HepG2 (cell line): ENCODE measurements at regions not wholly inside any gene's neighbourhood (a gene's known extent, or its start where the extent isn't known, plus 50 kb on each side); places are given as distances from the start of the nearest gene placed in this dataset.

Experiments used
- ATAC-seq: fragments of 200-7000 bp; cut with Tn5 transposase; 3 replicates; pipeline ENCODE4 v1.9.1; 2020; ENCODE audit warnings: mild to moderate bottlenecking, moderate library complexity
- BruUV-seq: library from RNA; stranded (reverse); fragments of 400-500 nt; replicated peaks from 2 replicates; lab custom pipeline; 2021; lab: Mats Ljungman, UMichigan
- CTCF ChIA-PET: fragments of 300-600 bp; formaldehyde crosslinking; extraction: SDS; loops from one replicate; lab custom pipeline; 2021; ENCODE audit warnings: low total read pairs, inconsistent platforms, low intra/inter-chr PET ratio; lab: Yijun Ruan, JAX
- POLR2A ChIA-PET: fragments of 350-600 bp; sonication (Branson Sonifier 250); formaldehyde crosslinking; loops from one replicate; lab custom pipeline; 2020; ENCODE audit warnings: antibody characterized with exemption, inconsistent platforms; lab: Yijun Ruan, JAX
- DNase-seq: peaks from one replicate; pipeline ENCODE4 v3.0.0-alpha.2; 2015; ENCODE audit warnings: low spot score
- FAIRE-seq: peaks from 3 replicates; lab custom pipeline; 2011; peaks lifted over from hg19 to GRCh38; lab: Jason Lieb, UNC
- H2AFZ ChIP-seq: one replicate; pipeline ENCODE4 v1.6.1; 2011; ENCODE audit warnings: low read length, inconsistent platforms
- H3K27ac ChIP-seq: fragments of 300-600 bp; 3 replicates; pipeline ENCODE4 v1.8.0; 2011; ENCODE audit warnings: mixed run types, mild to moderate bottlenecking, mixed read lengths, low read length, inconsistent platforms; ENCODE audit not compliant: insufficient read depth; ENCODE audit errors: extremely low read length
- H3K27me3 ChIP-seq, 2 experiments: fragments of 200-600 bp in 1 of 2; 2 replicates in 1 of 2; 3 replicates in 1 of 2; pipeline versions ENCODE4 v1.6.0 to v1.8.0; 2011; ENCODE audit warnings: low read length in 2 of 2, mild to moderate bottlenecking in 2 of 2, moderate library complexity in 2 of 2, inconsistent platforms in 1 of 2; ENCODE audit not compliant: insufficient read depth in 2 of 2, control insufficient read depth in 1 of 2
- H3K36me3 ChIP-seq, 2 experiments: fragments of 200-600 bp in 1 of 2; replicated peaks in 1 of 2; 2 replicates in 1 of 2; 3 replicates in 1 of 2; pipeline versions ENCODE4 v1.5.1 to v1.8.0; 2011; ENCODE audit warnings: low read length in 2 of 2, inconsistent platforms in 1 of 2; ENCODE audit not compliant: insufficient read depth in 2 of 2, control insufficient read depth in 1 of 2
- H3K4me1 ChIP-seq: 2 replicates; pipeline ENCODE4 v1.5.1; 2012; ENCODE audit warnings: low read length, inconsistent platforms; ENCODE audit not compliant: insufficient read depth
- H3K4me2 ChIP-seq: 2 replicates; pipeline ENCODE4 v1.6.0; 2011; ENCODE audit warnings: low read depth, low read length, inconsistent platforms
- H3K4me3 ChIP-seq, 3 experiments: fragments of 200-600 bp in 1 of 3; sonication (generic), shearing (Covaris generic) in 1 of 3; replicated peaks in 1 of 3; 2 replicates each; pipeline ENCODE4 v1.5.1; 2011 to 2016; ENCODE audit warnings: low read length in 3 of 3, inconsistent platforms in 2 of 3, low read depth in 2 of 3, mild to moderate bottlenecking in 2 of 3, control low read depth in 1 of 3, mixed read lengths in 1 of 3; ENCODE audit not compliant: insufficient read depth in 1 of 3
- H3K79me2 ChIP-seq: one replicate; pipeline ENCODE4 v1.6.1; 2011; ENCODE audit warnings: low read length, inconsistent platforms; ENCODE audit not compliant: insufficient read depth
- H3K9ac ChIP-seq: 2 replicates; pipeline ENCODE4 v1.6.0; 2011; ENCODE audit warnings: mild to moderate bottlenecking, low read depth, low read length, inconsistent platforms; ENCODE audit not compliant: insufficient read depth
- H3K9me3 ChIP-seq: 2 replicates; pipeline ENCODE4 v1.5.1; 2012; ENCODE audit warnings: mild to moderate bottlenecking, low read length
- H4K20me1 ChIP-seq: 2 replicates; pipeline ENCODE4 v1.6.0; 2011; ENCODE audit warnings: inconsistent platforms, mild to moderate bottlenecking, low read length, moderate library complexity; ENCODE audit not compliant: insufficient read depth
- ARNT ChIP-seq: fragments of 450-650 bp; IDR thresholded peaks from 2 replicates; pipeline ENCODE4 v1.6.1; 2017
- ATRX ChIP-seq: sonication (generic); formaldehyde crosslinking; IDR thresholded peaks from 2 replicates; pipeline ENCODE4 v1.4.0; 2020; ENCODE audit warnings: missing genetic modification reagents, borderline replicate concordance
- CBX1 ChIP-seq: IDR thresholded peaks from one replicate; pipeline ENCODE4 v1.6.1; 2016; ENCODE audit warnings: antibody characterized with exemption, low read depth
- DNMT3B ChIP-seq: conservative IDR thresholded peaks from 2 replicates; pipeline ENCODE4 v1.6.1; 2016; ENCODE audit warnings: missing biosample characterization, control low read depth
- EZH2 ChIP-seq: conservative IDR thresholded peaks from 2 replicates; pipeline ENCODE4 v1.6.1; 2012; ENCODE audit warnings: mild to moderate bottlenecking, low read depth, low read length, moderate library complexity
- KDM3A ChIP-seq: IDR thresholded peaks from 2 replicates; pipeline ENCODE4 v1.6.1; 2018; ENCODE audit warnings: low read depth, missing compliant biosample characterization
- PAX8 ChIP-seq: sonication (generic); formaldehyde crosslinking; IDR thresholded peaks from 2 replicates; pipeline ENCODE4 v1.8.0; 2022; ENCODE audit warnings: mild to moderate bottlenecking, missing genetic modification reagents, borderline replicate concordance
- STAG1 ChIP-seq: sonication (generic); formaldehyde crosslinking; IDR thresholded peaks from 2 replicates; pipeline ENCODE4 v1.4.0; 2020; ENCODE audit warnings: missing genetic modification reagents
- ZBTB14 ChIP-seq: sonication (generic); formaldehyde crosslinking; IDR thresholded peaks from 2 replicates; pipeline ENCODE4 v1.4.0; 2020; ENCODE audit warnings: missing genetic modification reagents
- ZBTB25 ChIP-seq: IDR thresholded peaks from 2 replicates; pipeline ENCODE4 v1.6.1; 2018; ENCODE audit warnings: missing genetic modification reagents
- ZC3H13 ChIP-seq: sonication (generic); formaldehyde crosslinking; IDR thresholded peaks from 2 replicates; pipeline ENCODE4 v1.8.1; 2023; ENCODE audit warnings: mild to moderate bottlenecking, missing genetic modification reagents, moderate library complexity
- ZC3H4 ChIP-seq: sonication (generic); formaldehyde crosslinking; IDR thresholded peaks from 2 replicates; pipeline ENCODE4 v1.4.0; 2020; ENCODE audit warnings: missing genetic modification reagents, borderline replicate concordance
- ZMYM4 ChIP-seq: sonication (generic); formaldehyde crosslinking; IDR thresholded peaks from 2 replicates; pipeline ENCODE4 v1.8.1; 2023; ENCODE audit warnings: mild to moderate bottlenecking, missing genetic modification reagents
- ZNF263 ChIP-seq: sonication (generic); formaldehyde crosslinking; IDR thresholded peaks from 2 replicates; pipeline ENCODE4 v1.4.0; 2020; ENCODE audit warnings: missing genetic modification reagents
- ZNF570 ChIP-seq: sonication (generic); formaldehyde crosslinking; IDR thresholded peaks from 2 replicates; pipeline ENCODE4 v1.4.0; 2020; ENCODE audit warnings: mild to moderate bottlenecking, missing genetic modification reagents, borderline replicate concordance
- ZNF777 ChIP-seq: sonication (generic); formaldehyde crosslinking; IDR thresholded peaks from 2 replicates; pipeline ENCODE4 v1.4.0; 2020; ENCODE audit warnings: missing genetic modification reagents
- WGBS: methylation state at CpG from one replicate; pipeline ENCODE4 v1.1.6; 2017; ENCODE audit warnings: low lambda C conversion rate; 5-methylcytosine and 5-hydroxymethylcytosine counted together
- in situ Hi-C: cut with HindIII; loops from 2 replicates; pipeline ENCODE4 v1.10.0; 2017; ENCODE audit warnings: low pct_unique_long_range_greater_than_20kb; ENCODE audit not compliant: extremely low pct_ligation_motif_present
- intact Hi-C: fragments of 100-400 bp; cut with micrococcal nuclease; formaldehyde crosslinking; loops from one replicate; pipeline ENCODE4 v1.10.0; 2022; ENCODE audit not compliant: unreplicated experiment
- TF ChIP-seq, protein P1 (sequence below): sonication (generic); formaldehyde crosslinking; IDR thresholded peaks from 2 replicates; pipeline ENCODE4 v1.8.0; 2022; ENCODE audit warnings: missing genetic modification reagents, mild to moderate bottlenecking, borderline replicate concordance
- TF ChIP-seq, protein P2 (sequence below): sonication (generic); IDR thresholded peaks from 2 replicates; pipeline ENCODE4 v1.6.1; 2016; ENCODE audit warnings: low read depth, borderline replicate concordance

- Histone ChIP-seq H3K4me3 (no peak overlapping the region), H3K9ac (no peak overlapping the region), H3K36me3 (no peaks in the 10 kb centered on the region), H2AFZ (no peak overlapping the region), H3K27me3 (no peaks in the 10 kb centered on the region; a peak in 1 of 5 replicates), H3K27ac (no peak overlapping the region), H3K4me2 (no peak overlapping the region), H3K4me1 (no peaks in the 10 kb centered on the region), H3K79me2 (no peaks in the 10 kb centered on the region), H3K9me3 (no peaks in the 10 kb centered on the region), H4K20me1 (no peaks in the 10 kb centered on the region)
- in situ Hi-C loops (no loop called here), intact Hi-C loops (no loop called here)
- ChIA-PET POLR2A (no interaction called here), CTCF (no interaction called here)
- FAIRE-seq (no peak), DNase-seq (no peak), ATAC-seq (no peak)
- 3% methylated on average over 3 of the region's 3 CpGs for WGBS
- TF ChIP-seq ZC3H13 (CRISPR knock-in tag) (no peak), STAG1 (CRISPR knock-in tag) (no peak)
- BruUV-seq = no TSS peak
Measured at GRCh38 chr6:169130113-169130512, 123.5 kb downstream of the THBS2 start.

DNA sequence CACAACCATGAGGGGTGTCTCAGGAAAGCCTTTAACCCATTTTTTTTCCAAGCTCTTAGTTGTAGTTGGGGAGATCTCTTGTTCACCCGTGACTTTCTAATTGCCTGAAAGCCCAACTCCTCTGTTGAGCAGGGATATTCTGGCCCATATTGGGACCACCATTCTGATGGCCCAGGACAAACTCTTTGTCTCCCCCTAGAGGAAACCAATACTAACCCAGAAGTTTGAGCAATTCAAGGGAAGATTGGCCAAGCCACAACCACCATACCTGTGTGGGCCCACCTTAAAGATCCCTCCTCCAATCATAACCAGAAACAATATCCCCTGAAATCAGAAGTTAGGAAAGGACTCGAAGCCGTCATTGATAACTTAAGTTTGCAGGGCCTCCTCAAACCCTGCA lies 132.6 kb downstream of the THBS2 start:
- CTCF ChIA-PET = no interaction called here
- Histone ChIP-seq H3K79me2 (no peaks in the 10 kb centered on the region), H3K27ac (no peak overlapping the region), H3K9ac (no peak overlapping the region), H3K4me1 (no peaks in the 10 kb centered on the region), H3K27me3 (peaks cover 0 to 6% of the 10 kb centered on the region in 2 experiments; a peak in 1 of 5 replicates), H2AFZ (no peak overlapping the region), H3K4me2 (no peak overlapping the region), H3K36me3 (no peaks in the 10 kb centered on the region), H3K4me3 (no peak overlapping the region), H4K20me1 (no peaks in the 10 kb centered on the region), H3K9me3 (no peaks in the 10 kb centered on the region)
- ATAC-seq (no peak), DNase-seq (no peak), FAIRE-seq (no peak)
- intact Hi-C loops (no loop called here), in situ Hi-C loops (no loop called here)
- 0% methylated on average over 3 of the region's 3 CpGs for WGBS
- no TSS peak for BruUV-seq
- POLR2A ChIA-PET = no interaction called here
- TF ChIP-seq ZC3H4 = no peak
- TF ChIP-seq CBX1 = no peak
- TF ChIP-seq ARNT = no peak
- TF ChIP-seq ZMYM4 (CRISPR knock-in tag) = no peak
- no peak for TF ChIP-seq ZNF777
- TF ChIP-seq ZBTB25 (CRISPR knock-in tag) = no peak
- TF ChIP-seq ATRX = no peak
- no peak for TF ChIP-seq ZNF263 (CRISPR knock-in tag)
- TF ChIP-seq ZBTB14 (CRISPR knock-in tag) = no peak
- no peak for TF ChIP-seq EZH2
- no peak for TF ChIP-seq KDM3A (CRISPR knock-in tag)
- TF ChIP-seq, protein P1, sequence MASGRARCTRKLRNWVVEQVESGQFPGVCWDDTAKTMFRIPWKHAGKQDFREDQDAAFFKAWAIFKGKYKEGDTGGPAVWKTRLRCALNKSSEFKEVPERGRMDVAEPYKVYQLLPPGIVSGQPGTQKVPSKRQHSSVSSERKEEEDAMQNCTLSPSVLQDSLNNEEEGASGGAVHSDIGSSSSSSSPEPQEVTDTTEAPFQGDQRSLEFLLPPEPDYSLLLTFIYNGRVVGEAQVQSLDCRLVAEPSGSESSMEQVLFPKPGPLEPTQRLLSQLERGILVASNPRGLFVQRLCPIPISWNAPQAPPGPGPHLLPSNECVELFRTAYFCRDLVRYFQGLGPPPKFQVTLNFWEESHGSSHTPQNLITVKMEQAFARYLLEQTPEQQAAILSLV = no peak
- no peak for TF ChIP-seq ZNF570 (CRISPR knock-in tag)
- TF ChIP-seq, protein P2, sequence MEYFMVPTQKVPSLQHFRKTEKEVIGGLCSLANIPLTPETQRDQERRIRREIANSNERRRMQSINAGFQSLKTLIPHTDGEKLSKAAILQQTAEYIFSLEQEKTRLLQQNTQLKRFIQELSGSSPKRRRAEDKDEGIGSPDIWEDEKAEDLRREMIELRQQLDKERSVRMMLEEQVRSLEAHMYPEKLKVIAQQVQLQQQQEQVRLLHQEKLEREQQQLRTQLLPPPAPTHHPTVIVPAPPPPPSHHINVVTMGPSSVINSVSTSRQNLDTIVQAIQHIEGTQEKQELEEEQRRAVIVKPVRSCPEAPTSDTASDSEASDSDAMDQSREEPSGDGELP = no peak
- TF ChIP-seq PAX8 = no peak
- TF ChIP-seq DNMT3B = no peak
